ENCODE measurements at regions not wholly inside any gene's neighbourhood (a gene's known extent, or its start where the extent isn't known, plus 50 kb on each side); places are given as distances from the start of the nearest gene placed in this dataset.

- H3K36me3 Mint-ChIP-seq (ENCODE audit: insufficient read depth), result no peaks in the 10 kb centered on the region
- H3K4me3 Mint-ChIP-seq, result no peak overlapping the region
- ATAC-seq (replicated peaks; ENCODE audit: extremely low read depth, poor library complexity, severe bottlenecking) (no peak), DNase-seq (ENCODE audit: low spot score in 2 of 2) (no peak)
- peaks cover 19% of the 10 kb centered on the region for H3K27me3 Mint-ChIP-seq
- no peaks in the 10 kb centered on the region for H3K4me1 Mint-ChIP-seq
- no peak overlapping the region for H3K27ac Mint-ChIP-seq (ENCODE audit: low read depth)
- H3K9me3 Mint-ChIP-seq, result no peaks in the 10 kb centered on the region
Measured at GRCh38 chr14:104515059-104515810, 64.3 kb upstream of the C14orf180 start.

DNA sequence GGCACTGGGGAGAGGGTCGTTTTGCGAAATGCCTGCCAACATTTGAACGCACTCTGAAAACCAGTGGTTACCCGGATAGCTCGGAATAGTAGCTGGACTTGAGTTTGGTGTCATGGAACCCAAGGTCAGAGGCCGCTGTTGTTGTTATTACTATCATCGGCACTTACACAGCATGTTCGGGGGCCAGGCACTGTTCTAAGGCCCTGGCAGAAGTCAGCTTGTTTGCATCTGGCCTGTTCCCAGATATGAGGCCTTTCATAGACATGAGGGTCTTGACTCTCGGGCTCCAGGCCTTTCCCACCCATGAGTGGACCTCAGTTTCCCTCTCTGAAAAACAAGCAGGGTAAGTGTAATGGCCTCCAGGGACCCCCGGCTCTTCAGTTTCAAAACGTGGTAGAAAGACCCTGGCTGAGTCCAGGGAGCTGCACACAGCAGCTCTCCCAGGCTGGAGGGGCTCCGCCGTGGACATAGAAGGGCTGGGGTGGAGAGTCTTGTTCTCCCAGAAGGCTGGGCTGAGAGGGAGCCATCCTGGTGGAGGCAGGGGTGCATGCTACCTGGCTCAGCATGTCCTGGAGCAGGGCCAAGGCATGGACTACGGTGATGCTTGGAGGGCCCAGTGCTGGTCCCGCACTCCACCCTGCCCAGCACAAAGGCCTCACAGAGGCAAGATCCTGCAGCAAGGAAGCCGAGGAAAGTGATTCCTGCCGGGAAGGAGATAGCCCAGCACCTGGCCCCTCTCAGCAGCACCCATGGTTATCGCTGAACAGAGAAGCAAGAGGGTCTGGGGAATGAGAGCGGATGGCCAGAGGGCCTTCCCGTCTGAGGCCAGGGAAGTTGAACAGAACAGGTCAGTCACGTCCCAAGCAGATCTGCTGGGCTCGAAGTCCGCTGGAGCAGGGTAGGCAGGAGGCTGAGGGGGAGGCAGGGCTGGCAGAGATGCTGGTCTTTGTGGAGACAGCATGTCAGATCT, 63.5 kb upstream of the C14orf180 start:
- H3K27me3 Mint-ChIP-seq, result peaks cover 11% of the 10 kb centered on the region
- no peak overlapping the region for H3K27ac Mint-ChIP-seq (ENCODE audit: low read depth)
- no peaks in the 10 kb centered on the region for H3K36me3 Mint-ChIP-seq (ENCODE audit: insufficient read depth)
- H3K4me1 Mint-ChIP-seq, result no peaks in the 10 kb centered on the region
- no peak for ATAC-seq (replicated peaks; ENCODE audit: extremely low read depth, poor library complexity, severe bottlenecking)
- no peaks in the 10 kb centered on the region for H3K9me3 Mint-ChIP-seq
- DNase-seq (ENCODE audit: low spot score in 2 of 2), result no peak
- H3K4me3 Mint-ChIP-seq, result no peak overlapping the region

DNA sequence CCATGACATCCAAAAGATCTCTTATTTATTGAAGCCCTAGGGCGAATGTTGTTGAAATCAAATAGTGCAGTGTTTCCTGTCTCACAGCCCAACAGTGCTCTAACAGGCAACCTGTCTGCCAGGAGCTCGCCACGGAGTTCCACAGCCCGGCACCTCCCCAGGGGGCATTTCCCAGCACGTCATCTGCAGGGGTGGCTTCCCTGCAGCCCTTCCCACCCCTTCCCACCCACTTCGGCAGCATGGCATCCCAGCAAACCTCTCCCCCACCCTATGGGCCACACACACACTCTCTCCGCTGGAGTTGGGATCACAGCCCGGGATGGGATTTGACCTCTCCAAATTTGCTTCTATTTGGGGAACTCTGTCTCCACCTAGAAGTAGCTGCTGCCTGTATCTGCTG, 62.7 kb upstream of the C14orf180 start:
- no peak for DNase-seq (ENCODE audit: low spot score in 2 of 2)
- H3K27ac Mint-ChIP-seq (ENCODE audit: low read depth), result no peak overlapping the region
- H3K9me3 Mint-ChIP-seq, result no peaks in the 10 kb centered on the region
- no peaks in the 10 kb centered on the region for H3K36me3 Mint-ChIP-seq (ENCODE audit: insufficient read depth)
- no peak for ATAC-seq (replicated peaks; ENCODE audit: extremely low read depth, poor library complexity, severe bottlenecking)
- H3K4me3 Mint-ChIP-seq, result no peak overlapping the region
- no peaks in the 10 kb centered on the region for H3K4me1 Mint-ChIP-seq
- H3K27me3 Mint-ChIP-seq, result peaks cover 11% of the 10 kb centered on the region

- H3K27me3 Mint-ChIP-seq, result peaks cover 11% of the 10 kb centered on the region
- H3K4me1 Mint-ChIP-seq, result no peaks in the 10 kb centered on the region
- no peaks in the 10 kb centered on the region for H3K9me3 Mint-ChIP-seq
- no peak overlapping the region for H3K4me3 Mint-ChIP-seq
- H3K36me3 Mint-ChIP-seq (ENCODE audit: insufficient read depth), result no peaks in the 10 kb centered on the region
- DNase-seq (ENCODE audit: low spot score in 2 of 2), result no peak
- no peak overlapping the region for H3K27ac Mint-ChIP-seq (ENCODE audit: low read depth)
- ATAC-seq (replicated peaks; ENCODE audit: extremely low read depth, poor library complexity, severe bottlenecking), result no peak
Measured at GRCh38 chr14:104517426-104517825, 62.1 kb upstream of the C14orf180 start.

DNA sequence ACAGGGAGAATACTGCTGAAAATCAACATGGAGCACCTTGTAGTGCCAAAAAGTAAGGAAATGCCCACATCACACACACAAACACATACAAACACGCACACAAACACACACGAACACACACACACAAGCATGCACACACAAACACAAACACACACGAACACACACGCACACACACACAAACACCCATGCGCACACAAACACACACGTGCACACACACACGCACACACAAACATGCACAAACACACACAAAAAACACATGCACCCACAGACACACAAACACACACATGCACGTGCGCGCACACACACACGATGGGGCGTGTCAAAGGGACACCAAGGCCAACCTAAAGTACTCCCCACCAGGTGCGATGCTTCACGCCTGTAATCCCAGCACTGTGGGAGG, 61.7 kb upstream of the C14orf180 start:
- no peak for ATAC-seq (replicated peaks; ENCODE audit: extremely low read depth, poor library complexity, severe bottlenecking)
- Mint-ChIP-seq H3K27ac (ENCODE audit: low read depth) (no peak overlapping the region), H3K4me3 (no peak overlapping the region)

DNA sequence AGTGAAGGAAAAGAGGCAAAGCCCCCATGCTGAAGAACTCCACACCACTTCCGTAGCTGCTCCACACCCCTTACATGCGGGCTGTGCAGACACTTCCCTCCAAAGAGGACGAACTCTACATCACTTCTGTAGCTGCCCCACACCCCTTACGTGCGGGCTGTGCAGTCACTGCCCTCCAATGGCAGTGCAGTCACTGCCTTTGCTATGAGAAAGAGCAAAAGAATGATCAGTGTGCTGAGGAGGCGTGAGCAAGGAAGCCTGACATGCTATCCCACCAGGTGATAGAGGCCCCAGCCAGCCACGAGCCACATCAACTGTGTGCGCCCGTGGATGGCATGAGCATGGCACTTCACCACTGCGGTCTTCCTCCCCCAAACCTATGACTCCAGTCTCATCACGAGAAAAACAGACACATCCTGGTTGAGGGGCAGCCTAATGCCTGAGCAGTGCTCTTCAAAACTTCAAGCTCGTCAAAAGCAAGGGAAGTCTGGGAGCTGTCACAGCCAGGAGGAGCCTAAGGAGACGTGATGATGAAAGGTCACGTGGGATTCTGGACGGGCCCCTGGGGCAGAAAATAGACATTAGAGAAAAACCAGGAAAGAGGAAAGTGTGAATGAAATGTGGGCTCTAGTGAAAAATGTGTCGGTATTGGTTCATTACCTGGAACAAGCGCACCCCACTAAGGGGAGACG, 60.8 kb upstream of the C14orf180 start:
- Mint-ChIP-seq H3K4me1 (no peaks in the 10 kb centered on the region), H3K9me3 (no peaks in the 10 kb centered on the region), H3K27ac (ENCODE audit: low read depth) (no peak overlapping the region), H3K27me3 (peaks cover 11% of the 10 kb centered on the region), H3K4me3 (no peak overlapping the region), H3K36me3 (ENCODE audit: insufficient read depth) (no peaks in the 10 kb centered on the region)
- ATAC-seq (replicated peaks; ENCODE audit: extremely low read depth, poor library complexity, severe bottlenecking) (no peak), DNase-seq (ENCODE audit: low spot score in 2 of 2) (no peak)

More for the DNA sequence above, 61.7 kb upstream of the C14orf180 start:
- Mint-ChIP-seq H3K36me3 (ENCODE audit: insufficient read depth) (no peaks in the 10 kb centered on the region), H3K27me3 (peaks cover 11% of the 10 kb centered on the region), H3K9me3 (no peaks in the 10 kb centered on the region), H3K4me1 (no peaks in the 10 kb centered on the region)
- no peak for DNase-seq (ENCODE audit: low spot score in 2 of 2)

GRCh38 chr14:104519721-104520120, 59.8 kb upstream of the C14orf180 start:
- Mint-ChIP-seq H3K4me3 (no peak overlapping the region), H3K4me1 (no peaks in the 10 kb centered on the region), H3K27me3 (peaks cover 10% of the 10 kb centered on the region), H3K9me3 (no peaks in the 10 kb centered on the region), H3K27ac (ENCODE audit: low read depth) (no peak overlapping the region), H3K36me3 (ENCODE audit: insufficient read depth) (no peaks in the 10 kb centered on the region)
- ATAC-seq (replicated peaks; ENCODE audit: extremely low read depth, poor library complexity, severe bottlenecking), result no peak
- no peak for DNase-seq (ENCODE audit: low spot score in 2 of 2)

DNA sequence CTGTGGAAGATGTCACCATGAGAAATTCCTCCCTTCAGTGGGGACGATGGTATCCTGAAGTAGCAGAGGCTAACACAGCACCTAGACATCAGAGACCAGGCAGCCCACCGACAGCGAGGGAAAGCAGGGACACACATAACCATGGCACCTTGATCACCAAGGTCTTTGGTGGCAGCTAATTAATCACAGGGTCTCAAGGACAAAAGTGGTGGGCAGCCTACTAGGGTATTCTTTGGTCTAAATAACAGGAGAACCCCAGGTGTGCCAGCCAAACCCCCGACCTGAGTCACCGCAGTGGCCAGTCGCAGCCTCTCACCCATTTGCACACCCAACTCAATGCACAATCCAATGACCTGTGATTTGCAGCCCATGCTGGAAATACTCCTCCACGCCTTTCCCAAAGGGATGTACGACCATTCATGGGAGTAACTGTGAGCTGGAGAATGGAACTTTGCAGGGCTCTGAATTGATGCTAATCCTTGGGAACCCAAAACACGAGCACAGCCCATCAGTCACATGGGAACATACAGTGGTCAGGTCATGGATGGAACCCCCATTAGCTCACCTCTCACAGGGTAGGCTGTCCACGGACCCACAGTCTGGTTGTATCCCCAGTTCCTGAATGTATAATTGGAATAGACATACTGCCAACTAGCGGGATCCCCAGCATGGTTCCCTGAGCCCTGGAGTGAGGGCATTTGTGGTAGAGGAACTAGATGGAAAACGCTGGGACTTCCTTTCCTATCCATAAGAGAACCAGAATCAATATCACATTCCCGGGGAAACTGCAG, 58.7 kb upstream of the C14orf180 start:
- H3K4me1 Mint-ChIP-seq, result no peaks in the 10 kb centered on the region
- DNase-seq (ENCODE audit: low spot score in 2 of 2) (no peak), ATAC-seq (replicated peaks; ENCODE audit: extremely low read depth, poor library complexity, severe bottlenecking) (no peak)
- H3K9me3 Mint-ChIP-seq, result no peaks in the 10 kb centered on the region
- no peaks in the 10 kb centered on the region for H3K27me3 Mint-ChIP-seq
- no peak overlapping the region for H3K27ac Mint-ChIP-seq (ENCODE audit: low read depth)
- no peaks in the 10 kb centered on the region for H3K36me3 Mint-ChIP-seq (ENCODE audit: insufficient read depth)
- no peak overlapping the region for H3K4me3 Mint-ChIP-seq

DNA sequence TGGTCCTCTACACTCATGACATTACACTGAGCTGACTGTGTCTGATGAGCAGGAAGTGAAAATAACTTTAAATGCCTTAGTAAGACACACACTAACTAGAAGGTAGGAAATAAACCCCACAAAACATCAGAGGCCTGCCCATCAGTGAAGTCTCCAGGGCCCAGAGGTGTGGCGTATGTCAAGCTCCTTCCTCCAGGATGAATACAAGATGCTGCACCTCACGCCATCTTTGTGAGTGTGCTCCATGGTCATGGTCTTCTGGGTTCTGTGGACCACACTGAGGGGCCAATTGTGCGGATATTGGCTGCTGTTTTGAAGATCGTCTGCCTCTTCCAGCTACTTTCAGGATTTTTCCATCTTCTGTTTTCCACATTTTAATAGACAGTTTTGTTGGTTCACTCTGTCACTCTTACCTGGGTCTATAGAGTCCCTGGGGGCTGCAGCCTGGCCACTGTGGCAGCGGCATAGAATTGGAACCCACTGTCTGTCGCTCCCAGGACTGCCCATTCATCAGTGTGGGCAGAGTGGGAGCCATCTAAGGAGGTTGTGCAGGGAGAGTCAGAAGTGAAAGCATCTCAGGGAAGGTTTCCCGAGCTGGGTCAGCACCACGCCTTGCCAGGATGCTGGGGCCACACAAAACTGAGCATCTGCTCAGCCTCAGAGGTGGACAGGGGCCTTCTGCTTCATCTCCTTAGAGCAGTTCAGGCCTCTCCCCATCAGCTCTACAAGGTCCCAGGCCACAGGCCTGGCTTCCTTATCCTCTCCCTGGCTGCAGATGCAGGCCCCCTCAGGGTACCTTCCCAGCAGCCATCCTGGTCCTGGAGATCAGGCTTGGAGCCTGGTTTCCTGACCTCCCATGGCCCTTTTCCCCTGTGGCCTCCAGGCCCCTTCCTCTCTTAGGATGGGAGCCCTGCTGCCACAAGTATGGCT, 57.5 kb upstream of the C14orf180 start:
- H3K27me3 Mint-ChIP-seq, result no peaks in the 10 kb centered on the region
- H3K36me3 Mint-ChIP-seq (ENCODE audit: insufficient read depth), result no peaks in the 10 kb centered on the region
- DNase-seq (ENCODE audit: low spot score in 2 of 2) (no peak), ATAC-seq (replicated peaks; ENCODE audit: extremely low read depth, poor library complexity, severe bottlenecking) (no peak)
- H3K4me1 Mint-ChIP-seq, result no peaks in the 10 kb centered on the region
- H3K4me3 Mint-ChIP-seq, result no peak overlapping the region
- H3K27ac Mint-ChIP-seq (ENCODE audit: low read depth), result no peak overlapping the region
- peaks cover 6% of the 10 kb centered on the region for H3K9me3 Mint-ChIP-seq

- H3K4me1 Mint-ChIP-seq, result no peaks in the 10 kb centered on the region
Measured at GRCh38 chr14:104522926-104523545, 56.5 kb upstream of the C14orf180 start.

GRCh38 chr14:104523546-104523935, 56.0 kb upstream of the C14orf180 start:
- ATAC-seq (replicated peaks; ENCODE audit: extremely low read depth, poor library complexity, severe bottlenecking), result no peak
- no peak overlapping the region for H3K27ac Mint-ChIP-seq (ENCODE audit: low read depth)

More at GRCh38 chr14:104522926-104523545, 56.5 kb upstream of the C14orf180 start:
- DNase-seq (ENCODE audit: low spot score in 2 of 2), result no peak
- Mint-ChIP-seq H3K27ac (ENCODE audit: low read depth) (no peak overlapping the region), H3K27me3 (no peaks in the 10 kb centered on the region), H3K9me3 (peaks cover 15% of the 10 kb centered on the region), H3K36me3 (ENCODE audit: insufficient read depth) (no peaks in the 10 kb centered on the region), H3K4me3 (no peak overlapping the region)
- no peak for ATAC-seq (replicated peaks; ENCODE audit: extremely low read depth, poor library complexity, severe bottlenecking)

More at GRCh38 chr14:104523546-104523935, 56.0 kb upstream of the C14orf180 start:
- no peaks in the 10 kb centered on the region for H3K4me1 Mint-ChIP-seq
- no peak overlapping the region for H3K4me3 Mint-ChIP-seq
- H3K27me3 Mint-ChIP-seq, result no peaks in the 10 kb centered on the region
- H3K36me3 Mint-ChIP-seq (ENCODE audit: insufficient read depth), result no peaks in the 10 kb centered on the region
- DNase-seq (ENCODE audit: low spot score in 2 of 2), result no peak
- H3K9me3 Mint-ChIP-seq, result peaks cover 16% of the 10 kb centered on the region

Measured in central memory CD8-positive, alpha-beta T cell (primary cell).